ENCODE measurements at regions not wholly inside any gene's neighbourhood (a gene's known extent, or its start where the extent isn't known, plus 50 kb on each side); places are given as distances from the start of the nearest gene placed in this dataset.
A peak's percentile ranks its signal among the peaks of the same experiment; 100 is the strongest.

DNA sequence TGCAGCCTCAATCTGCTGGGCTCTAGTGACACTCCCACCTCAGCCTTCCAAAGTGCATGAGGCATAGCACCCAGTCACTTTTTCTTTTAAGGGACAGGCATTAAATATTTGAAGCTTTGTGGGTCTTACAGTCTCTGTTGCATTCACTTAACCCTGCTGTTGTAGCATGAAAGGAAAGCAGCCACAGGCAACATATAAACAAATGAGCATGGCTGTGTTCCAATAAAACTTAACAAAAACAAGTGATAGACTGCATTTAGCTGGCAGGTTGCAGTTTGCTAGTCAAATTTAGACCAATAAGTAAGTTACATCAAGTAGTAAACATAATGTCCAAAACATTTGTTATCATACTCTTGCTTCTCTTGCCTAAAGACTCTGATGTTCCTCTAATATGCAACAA lies 297.3 kb upstream of the MMADHC start:
- intact Hi-C loops (cut with DNase I), result no loop called here
- Histone ChIP-seq H3K9me3 (no peaks in the 10 kb centered on the region), H3K27me3 (no peaks in the 10 kb centered on the region), H3K36me3 (no peaks in the 10 kb centered on the region), H3K27ac (no peak overlapping the region), H3K4me1 (no peaks in the 10 kb centered on the region), H3K4me3 (no peak overlapping the region)
- ATAC-seq (no peak), DNase-seq (no peak)
- TF ChIP-seq CTCF (IDR thresholded peaks at IDR 0.05) (no peak), POLR2A (IDR thresholded peaks at IDR 0.05) (no peak)

DNA sequence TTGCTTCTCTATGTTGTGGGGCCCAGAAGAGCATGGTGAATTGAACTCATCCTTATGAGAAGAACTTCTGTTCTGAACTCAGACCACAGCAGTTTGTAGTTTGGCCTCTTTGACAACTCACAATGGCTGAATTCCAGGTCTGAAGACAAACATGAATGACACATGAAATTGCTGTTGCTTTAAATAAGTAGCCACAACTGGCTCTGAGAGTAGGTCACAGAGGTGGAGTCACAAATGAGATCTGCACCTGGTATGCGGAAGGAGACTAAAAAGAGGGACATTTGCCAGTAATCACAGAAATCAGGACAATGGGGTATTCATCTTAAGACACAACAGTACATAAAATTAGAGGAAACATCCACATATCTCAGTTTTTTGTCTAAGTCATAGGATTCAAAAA lies 290.3 kb upstream of the MMADHC start:
- DNase-seq (no peak), ATAC-seq (peak in 3 of 4 donors; percentile 26 to 88 (median 42))
- TF ChIP-seq CTCF (IDR thresholded peaks at IDR 0.05) (no peak), POLR2A (IDR thresholded peaks at IDR 0.05) (no peak)
- Histone ChIP-seq H3K4me3 (no peak overlapping the region), H3K9me3 (no peaks in the 10 kb centered on the region), H3K27ac (peak overlapping the region in 1 of 12 donors; percentile 21), H3K36me3 (no peaks in the 10 kb centered on the region), H3K27me3 (no peaks in the 10 kb centered on the region), H3K4me1 (peaks cover 0 to 11% (median 0%) of the 10 kb centered on the region in 12 donors)
- WGBS, 4 donors, result 30 to 52% (median 41%) methylated on average over 1 of the region's 1 CpG
- intact Hi-C loops (cut with DNase I), result no loop called here

DNA sequence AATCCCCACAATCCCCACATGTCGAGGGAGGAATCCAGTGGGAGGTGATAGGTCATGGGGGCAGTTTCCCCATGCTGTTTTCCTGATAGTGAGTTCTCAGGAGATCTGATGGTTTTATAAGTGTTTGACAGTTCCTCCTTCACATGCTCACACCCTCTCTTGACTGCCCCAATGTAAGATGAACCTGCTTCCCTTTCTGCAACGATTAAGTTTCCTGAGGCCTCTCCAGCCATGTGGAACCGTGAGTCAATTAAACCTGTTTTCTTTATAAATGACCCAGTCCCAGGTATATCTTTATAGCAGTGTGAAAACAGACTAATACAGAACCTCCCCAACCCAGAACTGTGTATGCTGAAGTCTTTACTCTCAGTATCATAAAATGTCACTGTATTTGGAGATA lies 289.5 kb upstream of the MMADHC start:
- no peak for ATAC-seq
- Histone ChIP-seq H3K9me3 (no peaks in the 10 kb centered on the region), H3K4me1 (peaks cover 0 to 11% (median 0%) of the 10 kb centered on the region in 12 donors), H3K36me3 (no peaks in the 10 kb centered on the region), H3K27ac (no peak overlapping the region), H3K4me3 (no peak overlapping the region), H3K27me3 (no peaks in the 10 kb centered on the region)
- 59 to 75% (median 66%) methylated on average over 3 of the region's 3 CpGs for WGBS, 4 donors
- TF ChIP-seq CTCF (IDR thresholded peaks at IDR 0.05) (no peak), POLR2A (IDR thresholded peaks at IDR 0.05) (no peak)
- no peak for DNase-seq
- intact Hi-C loops (cut with DNase I), result no loop called here

GRCh38 chr2:149873936-149874335 lies 286.4 kb upstream of the MMADHC start:
- no peak for ATAC-seq
- Histone ChIP-seq H3K27ac (no peak overlapping the region), H3K9me3 (peaks cover 0 to 14% (median 6%) of the 10 kb centered on the region in 12 donors), H3K36me3 (no peaks in the 10 kb centered on the region), H3K27me3 (no peaks in the 10 kb centered on the region), H3K4me1 (peaks cover 0 to 11% (median 0%) of the 10 kb centered on the region in 12 donors), H3K4me3 (no peak overlapping the region)
- TF ChIP-seq POLR2A (IDR thresholded peaks at IDR 0.05) (no peak), CTCF (IDR thresholded peaks at IDR 0.05) (no peak)
- no peak for DNase-seq
- WGBS, 4 donors, result 65 to 89% (median 83%) methylated on average over 1 of the region's 1 CpG
- intact Hi-C loops (cut with DNase I), result no loop called here
